ENCODE measurements at regions not wholly inside any gene's neighbourhood (a gene's known extent, or its start where the extent isn't known, plus 50 kb on each side); places are given as distances from the start of the nearest gene placed in this dataset.

- TF ChIP-seq CTCF (IDR thresholded peaks at IDR 0.05; ENCODE audit: insufficient read depth, low read length), result no peak
- TF ChIP-seq POLR2AphosphoS5 (IDR thresholded peaks at IDR 0.05; ENCODE audit: low read depth), result no peak
- no peak for TF ChIP-seq GABPA (IDR thresholded peaks at IDR 0.05; ENCODE audit: low read depth)
- TF ChIP-seq REST (IDR thresholded peaks at IDR 0.05; ENCODE audit: insufficient replicate concordance, low read depth), result no peak
Measured at GRCh38 chr17:59487161-59487873, 78.1 kb upstream of the DHX40 start.
